SJCRH30 (cell line): ENCODE measurements at regions not wholly inside any gene's neighbourhood (a gene's known extent, or its start where the extent isn't known, plus 50 kb on each side); places are given as distances from the start of the nearest gene placed in this dataset.

Experiments used
- DNase-seq, 2 experiments: peaks; one replicate each; pipeline ENCODE4 v3.0.0-alpha.2; 2015 to 2020
- H3K27ac ChIP-seq: fragments of 250-450 bp; sonication (Bioruptor Pico); 2 replicates; pipeline ENCODE4 v1.5.1; 2020; ENCODE audit warnings: mild to moderate bottlenecking, moderate library complexity
- H3K27me3 ChIP-seq: fragments of 250-450 bp; sonication (Bioruptor Pico); 2 replicates; pipeline ENCODE4 v1.5.1; 2020; ENCODE audit warnings: mild to moderate bottlenecking, moderate library complexity
- H3K36me3 ChIP-seq: fragments of 250-450 bp; sonication (Bioruptor Pico); 2 replicates; pipeline ENCODE4 v1.5.1; 2020; ENCODE audit warnings: mild to moderate bottlenecking, moderate library complexity
- H3K4me1 ChIP-seq: fragments of 250-450 bp; sonication (Bioruptor Pico); 2 replicates; pipeline ENCODE4 v1.5.1; 2020; ENCODE audit warnings: mild to moderate bottlenecking, moderate library complexity
- H3K4me3 ChIP-seq: fragments of 250-450 bp; sonication (Bioruptor Pico); 2 replicates; pipeline ENCODE4 v1.5.1; 2020; ENCODE audit warnings: mild to moderate bottlenecking, moderate library complexity
- H3K9me3 ChIP-seq: fragments of 250-450 bp; sonication (Bioruptor Pico); replicated peaks from 2 replicates; pipeline ENCODE4 v1.5.1; 2020; ENCODE audit warnings: mild to moderate bottlenecking, moderate library complexity

DNA sequence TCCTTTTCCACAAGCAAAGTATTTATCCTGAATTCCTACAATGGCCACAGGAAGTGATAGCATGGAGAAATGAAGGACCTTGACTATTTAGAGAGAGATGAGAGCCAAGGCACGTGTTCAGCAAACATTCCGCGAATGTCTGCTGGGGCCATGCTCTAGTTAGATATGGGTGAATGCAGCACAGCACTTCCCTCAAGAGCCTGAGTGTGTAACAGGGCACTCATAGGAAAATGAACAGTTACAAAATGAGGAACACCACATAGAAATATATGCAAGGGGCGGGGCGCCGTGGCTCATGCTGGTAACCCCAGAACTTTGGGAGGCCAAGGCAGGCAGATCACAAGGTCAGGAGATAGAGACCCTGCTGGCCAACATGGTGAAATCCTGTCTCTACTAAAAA is 406.9 kb downstream of the NR2F2 start:
- Histone ChIP-seq H3K36me3 (no peaks in the 10 kb centered on the region), H3K27me3 (no peaks in the 10 kb centered on the region), H3K27ac (no peak overlapping the region), H3K9me3 (no peaks in the 10 kb centered on the region), H3K4me1 (no peaks in the 10 kb centered on the region), H3K4me3 (no peak overlapping the region)
- no peak for DNase-seq

DNA sequence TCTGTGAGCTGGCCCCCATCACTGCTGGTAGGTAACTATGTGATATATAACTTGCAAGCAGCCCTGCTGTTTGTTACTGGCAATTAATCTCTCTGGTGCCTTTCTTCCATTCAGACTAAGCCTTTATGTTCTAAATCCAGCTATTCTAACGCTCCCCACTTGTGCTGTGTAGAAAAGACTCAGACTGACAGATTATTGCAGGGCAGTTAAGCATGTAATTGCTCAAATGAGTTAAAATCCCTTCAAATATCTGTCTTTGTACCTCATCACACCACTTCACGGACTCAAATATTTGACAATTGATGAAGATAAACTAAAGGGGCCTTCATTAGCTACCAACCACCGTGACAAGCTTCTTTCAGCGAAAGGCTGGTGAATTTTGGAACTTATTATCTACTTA is 416.2 kb downstream of the NR2F2 start:
- Histone ChIP-seq H3K27ac (no peak overlapping the region), H3K4me3 (no peak overlapping the region), H3K27me3 (no peaks in the 10 kb centered on the region), H3K36me3 (no peaks in the 10 kb centered on the region), H3K4me1 (no peaks in the 10 kb centered on the region), H3K9me3 (no peaks in the 10 kb centered on the region)
- DNase-seq: no peak

DNA sequence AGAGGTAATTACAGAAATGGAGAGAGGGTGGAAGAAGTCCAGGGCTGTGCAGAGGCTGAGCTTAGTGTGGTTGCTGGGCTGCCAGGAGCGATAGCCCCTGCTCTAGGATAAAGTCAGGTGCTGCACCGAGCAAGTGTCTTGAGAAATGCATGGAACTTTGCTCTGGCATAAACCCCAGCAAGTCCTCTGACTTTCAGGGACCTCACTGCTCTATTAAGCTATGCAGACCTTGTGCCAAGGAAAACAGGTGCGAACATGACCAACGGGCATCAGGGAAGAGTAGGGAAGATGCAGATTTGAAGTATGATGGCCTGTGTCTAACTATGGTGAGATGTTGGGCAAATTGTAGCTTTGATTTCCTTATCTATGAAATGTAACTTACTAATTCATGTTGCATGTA is 416.8 kb downstream of the NR2F2 start:
- no peak for DNase-seq
- Histone ChIP-seq H3K27ac (no peak overlapping the region), H3K4me3 (no peak overlapping the region), H3K27me3 (no peaks in the 10 kb centered on the region), H3K4me1 (no peaks in the 10 kb centered on the region), H3K9me3 (no peaks in the 10 kb centered on the region), H3K36me3 (no peaks in the 10 kb centered on the region)

DNA sequence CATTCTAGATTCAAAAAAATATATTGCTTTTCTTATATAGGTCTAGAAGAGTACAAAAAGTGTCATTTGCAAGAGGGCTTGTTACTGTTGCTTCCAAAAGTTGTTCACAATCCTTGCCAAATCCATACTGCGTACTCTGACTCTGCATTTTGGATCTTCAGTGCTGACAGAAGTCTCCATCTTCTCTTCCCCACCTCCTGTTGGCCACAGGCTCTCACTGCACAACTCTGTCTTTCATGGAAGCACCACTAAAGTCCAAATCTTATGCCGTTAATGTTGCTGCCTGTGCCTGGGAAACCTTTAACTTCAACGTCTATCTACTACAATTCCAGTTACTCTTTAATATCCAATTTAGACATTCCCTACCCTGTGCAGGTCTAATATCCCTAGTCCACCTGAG is 419.9 kb downstream of the NR2F2 start:
- H3K4me1 ChIP-seq: no peaks in the 10 kb centered on the region
- no peak for DNase-seq
- no peaks in the 10 kb centered on the region for H3K36me3 ChIP-seq
- H3K4me3 ChIP-seq: no peak overlapping the region
- no peaks in the 10 kb centered on the region for H3K9me3 ChIP-seq
- H3K27me3 ChIP-seq: no peaks in the 10 kb centered on the region
- no peak overlapping the region for H3K27ac ChIP-seq

DNA sequence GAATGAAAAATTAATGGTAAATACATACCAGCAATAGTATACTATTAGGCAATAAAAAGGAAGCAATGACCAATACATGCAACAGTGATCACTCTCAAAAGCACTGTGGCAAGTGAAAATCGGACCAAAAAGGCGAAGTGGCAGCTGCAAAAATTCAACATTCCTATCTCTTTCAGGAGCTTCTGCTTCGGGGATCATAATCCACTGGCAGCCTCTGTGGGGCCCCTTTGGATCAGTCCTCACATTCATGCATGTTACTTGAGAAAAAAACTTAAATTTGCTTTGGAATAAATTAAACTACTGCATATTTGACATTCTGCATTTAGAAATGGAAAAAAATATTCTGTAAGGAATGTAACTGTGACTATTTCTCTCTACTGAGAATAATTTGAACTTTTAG is 425.6 kb downstream of the NR2F2 start:
- no peaks in the 10 kb centered on the region for H3K4me1 ChIP-seq
- H3K4me3 ChIP-seq: no peak overlapping the region
- no peaks in the 10 kb centered on the region for H3K36me3 ChIP-seq
- H3K9me3 ChIP-seq: 0 out of 2 replicates have a peak, but pooled peaks cover 2% of the 10 kb centered on the region
- no peaks in the 10 kb centered on the region for H3K27me3 ChIP-seq
- no peak overlapping the region for H3K27ac ChIP-seq
- DNase-seq: peak in 1 of 2 experiments; percentile 11

DNA sequence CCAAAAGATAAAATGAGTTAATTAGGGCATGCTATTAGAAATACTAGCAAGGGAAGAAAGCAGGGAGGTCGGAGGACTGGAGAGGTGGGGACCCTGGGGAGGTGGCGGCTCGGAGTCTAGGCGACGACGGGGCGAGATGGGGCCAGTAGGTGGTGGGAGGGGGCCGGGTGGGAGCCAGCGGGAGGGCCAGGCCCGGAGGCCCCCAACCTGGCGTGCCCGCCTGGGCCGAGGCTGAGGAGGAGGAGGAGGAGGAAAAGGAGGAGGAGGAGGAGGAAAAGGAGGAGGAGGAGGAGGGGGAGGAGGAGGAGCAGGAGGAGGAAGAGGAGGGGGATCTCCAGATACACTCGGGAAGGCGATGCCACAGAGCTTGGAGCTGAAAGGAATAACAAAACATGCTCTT is 426.2 kb downstream of the NR2F2 start:
- H3K36me3 ChIP-seq: no peaks in the 10 kb centered on the region
- no peaks in the 10 kb centered on the region for H3K27me3 ChIP-seq
- no peak overlapping the region for H3K4me3 ChIP-seq
- H3K9me3 ChIP-seq: 0 out of 2 replicates have a peak, but pooled peaks cover 2% of the 10 kb centered on the region
- H3K4me1 ChIP-seq: no peaks in the 10 kb centered on the region
- H3K27ac ChIP-seq: no peak overlapping the region
- DNase-seq: no peak

DNA sequence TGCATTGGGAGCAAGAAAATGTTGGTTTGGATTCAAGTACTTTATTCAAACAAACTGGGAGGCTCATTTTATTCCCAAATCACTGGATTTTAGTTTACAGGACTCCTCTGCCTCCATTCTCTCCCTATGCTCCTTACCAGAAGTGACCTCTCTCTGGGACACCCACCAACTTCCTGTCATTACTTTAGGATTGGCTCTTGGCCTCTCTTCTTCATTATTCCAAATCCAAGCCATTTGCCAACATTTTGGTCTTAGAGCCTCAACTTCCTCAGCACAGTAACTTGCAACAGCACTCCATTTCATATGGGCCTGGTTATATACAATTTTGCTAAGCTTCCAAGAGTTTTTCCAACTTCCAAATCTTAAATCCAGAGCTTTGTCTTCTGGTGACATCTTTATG is 432.1 kb downstream of the NR2F2 start:
- H3K4me1 ChIP-seq: no peaks in the 10 kb centered on the region
- no peaks in the 10 kb centered on the region; the same call in 1 of the 2 replicates for H3K27me3 ChIP-seq
- no peak for DNase-seq
- no peak overlapping the region for H3K4me3 ChIP-seq
- H3K36me3 ChIP-seq: no peaks in the 10 kb centered on the region
- no peak overlapping the region for H3K27ac ChIP-seq
- H3K9me3 ChIP-seq: 0 out of 2 replicates have a peak, but pooled peaks cover 2% of the 10 kb centered on the region

DNA sequence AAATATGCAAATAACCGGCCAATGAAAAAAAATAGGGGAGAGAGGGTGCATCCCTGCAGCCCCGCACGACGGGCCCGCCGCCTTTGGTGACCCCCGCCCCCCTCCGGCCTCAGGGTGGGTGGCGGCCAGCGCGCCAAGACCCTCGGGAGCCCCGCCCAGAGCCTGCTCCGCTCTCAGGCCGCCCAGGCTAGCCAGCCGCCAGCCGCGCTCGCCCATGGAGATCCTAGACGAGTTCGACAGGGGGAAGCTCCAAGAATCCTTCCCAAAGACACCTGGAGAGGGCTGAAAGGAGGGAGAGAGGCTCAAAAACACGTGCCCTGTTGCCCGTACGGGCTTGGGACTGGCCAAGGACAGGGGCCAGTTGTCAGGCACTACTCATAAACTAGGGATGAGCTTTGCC is 434.0 kb downstream of the NR2F2 start:
- Histone ChIP-seq H3K27me3 (no peaks in the 10 kb centered on the region; the same call in 1 of the 2 replicates), H3K27ac (no peak overlapping the region), H3K9me3 (no peaks in the 10 kb centered on the region), H3K4me3 (no peak overlapping the region), H3K36me3 (no peaks in the 10 kb centered on the region), H3K4me1 (no peaks in the 10 kb centered on the region)
- no peak for DNase-seq

DNA sequence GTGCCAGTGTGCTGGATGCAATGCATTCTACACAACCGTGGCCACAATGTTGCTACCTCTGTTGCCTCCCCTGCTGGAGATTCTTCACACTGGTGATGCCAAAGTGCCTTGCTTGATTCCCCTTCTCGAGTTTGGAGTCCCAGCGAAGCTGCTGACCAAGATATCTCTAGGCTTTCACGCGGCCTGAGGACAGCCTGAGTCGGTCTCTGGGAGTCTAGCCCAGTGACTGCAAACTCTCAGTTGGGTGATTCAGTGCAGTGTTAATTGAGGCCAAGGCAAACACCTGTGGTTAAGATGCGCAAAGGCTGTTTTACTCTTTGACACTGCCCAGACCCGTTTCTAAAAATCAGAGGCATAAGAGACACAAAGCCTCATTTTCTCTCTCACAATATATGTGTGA is 434.4 kb downstream of the NR2F2 start:
- no peaks in the 10 kb centered on the region for H3K9me3 ChIP-seq
- H3K27me3 ChIP-seq: no peaks in the 10 kb centered on the region; the same call in 1 of the 2 replicates
- no peaks in the 10 kb centered on the region for H3K4me1 ChIP-seq
- no peaks in the 10 kb centered on the region for H3K36me3 ChIP-seq
- DNase-seq: no peak
- H3K27ac ChIP-seq: no peak overlapping the region
- H3K4me3 ChIP-seq: no peak overlapping the region

DNA sequence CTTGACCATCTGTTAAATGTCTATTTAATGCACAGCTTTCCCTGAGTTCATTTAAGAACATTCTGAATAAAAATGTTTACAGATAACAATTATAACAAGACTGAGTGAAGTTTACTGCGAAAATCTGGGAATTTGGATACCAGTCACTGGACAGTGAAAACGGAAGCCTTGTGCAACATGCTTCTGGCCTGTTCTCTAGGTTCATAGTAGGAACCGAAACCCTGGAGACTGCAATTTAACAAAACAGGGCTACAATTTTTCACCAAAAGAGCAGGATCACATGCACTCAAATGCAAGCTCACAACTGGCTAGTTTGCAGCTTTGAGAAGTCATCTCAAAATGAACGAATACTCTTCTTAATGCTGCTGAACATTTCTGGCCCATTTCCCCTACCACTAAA is 435.9 kb downstream of the NR2F2 start:
- DNase-seq: no peak

DNA sequence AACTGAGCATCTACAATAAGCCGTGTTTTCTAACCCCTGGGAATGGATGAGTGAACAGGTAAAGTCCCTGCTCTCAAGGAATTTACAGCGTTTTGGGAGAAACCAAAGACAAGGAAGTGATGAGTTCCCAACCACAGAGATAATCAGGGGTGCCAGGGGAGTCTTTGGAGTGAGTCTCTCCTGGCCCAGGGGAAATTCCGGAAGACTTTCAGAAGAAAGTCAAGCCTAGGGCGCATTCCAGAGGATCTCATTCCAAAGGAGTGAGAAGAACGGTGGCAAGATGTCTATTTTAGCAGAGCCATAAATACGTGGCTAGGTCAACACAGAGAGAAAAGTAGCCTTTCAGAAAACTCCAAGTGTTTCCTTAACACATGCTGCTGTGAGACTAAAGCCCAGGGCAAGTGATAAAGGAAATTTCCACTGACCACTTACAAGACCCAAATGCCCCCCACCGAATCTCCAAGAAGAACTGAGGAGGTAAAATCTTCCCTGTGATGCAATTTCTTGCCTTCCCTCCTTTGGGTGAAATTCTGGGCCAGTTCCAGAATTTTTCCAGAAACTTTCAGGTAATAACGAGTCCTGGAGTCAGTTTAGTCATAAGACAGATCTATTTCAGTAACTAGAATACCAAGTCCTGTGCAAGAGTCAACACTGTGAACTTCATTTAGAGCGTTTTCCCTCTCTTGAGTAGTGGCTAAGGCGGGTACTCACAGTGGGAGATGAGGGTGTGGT is 437.4 kb downstream of the NR2F2 start:
- DNase-seq: no peak
- H3K4me3 ChIP-seq: no peak overlapping the region
- H3K4me1 ChIP-seq: no peaks in the 10 kb centered on the region
- H3K9me3 ChIP-seq: no peaks in the 10 kb centered on the region
- H3K36me3 ChIP-seq: no peaks in the 10 kb centered on the region
- H3K27me3 ChIP-seq: no peaks in the 10 kb centered on the region; the same call in 1 of the 2 replicates
- no peak overlapping the region for H3K27ac ChIP-seq

More for the DNA sequence above, 435.9 kb downstream of the NR2F2 start:
- Histone ChIP-seq H3K9me3 (no peaks in the 10 kb centered on the region), H3K4me1 (no peaks in the 10 kb centered on the region), H3K4me3 (no peak overlapping the region), H3K27ac (no peak overlapping the region), H3K36me3 (no peaks in the 10 kb centered on the region), H3K27me3 (no peaks in the 10 kb centered on the region; the same call in 1 of the 2 replicates)

DNA sequence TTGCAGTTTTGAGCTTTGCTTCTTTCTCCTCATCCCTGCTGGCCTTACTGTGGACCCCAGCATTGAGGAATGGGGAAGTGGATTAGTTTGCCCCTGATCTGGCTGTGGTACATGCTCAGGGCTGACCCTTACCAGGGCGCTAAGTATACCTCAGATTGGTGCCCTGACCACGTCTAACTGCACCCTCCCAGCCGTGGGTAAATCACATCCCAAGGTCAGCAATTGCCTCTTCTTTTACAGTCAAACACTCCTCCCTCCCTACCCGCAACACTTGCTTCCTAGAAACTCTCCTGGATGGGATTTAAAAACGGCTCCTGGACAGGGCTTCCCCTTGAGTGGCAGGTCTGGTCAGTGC is 437.9 kb downstream of the NR2F2 start:
- Histone ChIP-seq H3K27ac (no peak overlapping the region), H3K9me3 (no peaks in the 10 kb centered on the region), H3K4me3 (no peak overlapping the region), H3K36me3 (no peaks in the 10 kb centered on the region), H3K27me3 (no peaks in the 10 kb centered on the region; the same call in 1 of the 2 replicates), H3K4me1 (no peaks in the 10 kb centered on the region)
- DNase-seq: no peak

DNA sequence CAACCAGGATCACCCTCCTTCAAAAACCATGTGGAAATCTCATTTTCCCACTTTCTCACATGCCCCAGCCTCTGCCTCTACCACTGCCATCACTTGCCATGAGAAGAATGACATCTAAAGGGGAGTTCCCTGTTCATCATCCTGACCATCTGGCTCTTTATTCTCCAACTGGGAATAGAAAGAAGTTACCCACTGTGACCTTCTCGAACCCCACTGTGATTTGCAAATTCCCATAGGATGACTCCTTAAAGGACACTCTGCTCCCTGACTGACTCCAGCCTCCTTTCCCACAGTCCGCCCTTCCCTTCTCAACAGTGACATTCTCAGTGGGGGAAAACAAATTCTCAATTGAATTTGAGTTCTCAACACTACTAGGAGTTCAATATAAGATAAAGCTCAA is 440.5 kb downstream of the NR2F2 start:
- H3K4me3 ChIP-seq: no peak overlapping the region

DNA sequence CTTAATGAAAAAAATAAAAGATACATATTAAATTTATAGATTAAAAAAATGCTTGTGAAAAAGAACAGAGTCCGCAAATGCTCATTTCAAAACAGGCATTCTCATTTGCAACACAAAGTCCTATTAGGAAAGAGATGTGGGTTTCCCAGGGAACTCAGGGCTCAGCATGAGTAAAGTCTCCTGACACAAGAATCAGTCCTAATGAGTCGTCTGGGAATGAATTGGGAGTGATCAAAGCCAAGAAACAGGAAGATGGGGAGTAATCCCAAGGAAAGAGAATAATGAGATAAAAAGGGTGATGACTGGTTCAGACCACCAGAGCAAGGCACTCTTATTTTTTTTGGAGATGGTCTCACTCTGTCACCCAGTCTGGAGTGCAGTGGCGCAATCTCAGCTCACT is 443.7 kb downstream of the NR2F2 start:
- no peak for DNase-seq
- no peaks in the 10 kb centered on the region for H3K4me1 ChIP-seq

More for the DNA sequence above, 440.5 kb downstream of the NR2F2 start:
- DNase-seq: no peak
- Histone ChIP-seq H3K4me1 (no peaks in the 10 kb centered on the region), H3K27ac (no peak overlapping the region), H3K9me3 (no peaks in the 10 kb centered on the region), H3K27me3 (no peaks in the 10 kb centered on the region; the same call in 1 of the 2 replicates), H3K36me3 (no peaks in the 10 kb centered on the region)

DNA sequence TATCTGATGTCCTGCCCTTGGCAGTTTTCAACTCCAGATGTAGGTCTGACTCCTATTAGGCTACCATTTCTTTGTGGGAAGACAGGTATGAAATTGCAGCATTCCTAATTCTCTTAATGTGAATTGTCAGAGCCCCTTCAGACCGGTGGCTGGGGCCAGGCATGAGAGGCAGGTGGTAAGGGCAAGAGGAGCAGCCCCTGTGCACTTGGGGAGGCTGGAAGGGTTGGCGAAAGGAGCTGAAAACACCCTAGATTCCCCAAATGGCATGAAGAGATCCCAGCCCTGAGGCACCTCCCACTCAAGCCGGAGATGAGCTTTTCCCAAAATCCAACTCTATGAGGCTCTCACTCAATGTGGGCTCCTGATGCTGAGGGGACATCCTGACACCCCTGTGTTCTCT is 453.2 kb downstream of the NR2F2 start:
- H3K36me3 ChIP-seq: no peaks in the 10 kb centered on the region
- no peak overlapping the region for H3K4me3 ChIP-seq
- no peaks in the 10 kb centered on the region for H3K4me1 ChIP-seq
- DNase-seq: no peak
- no peaks in the 10 kb centered on the region for H3K9me3 ChIP-seq
- no peak overlapping the region for H3K27ac ChIP-seq
- H3K27me3 ChIP-seq: no peaks in the 10 kb centered on the region

More for the DNA sequence above, 443.7 kb downstream of the NR2F2 start:
- Histone ChIP-seq H3K9me3 (no peaks in the 10 kb centered on the region), H3K27ac (no peak overlapping the region), H3K27me3 (no peaks in the 10 kb centered on the region), H3K36me3 (no peaks in the 10 kb centered on the region), H3K4me3 (no peak overlapping the region)

DNA sequence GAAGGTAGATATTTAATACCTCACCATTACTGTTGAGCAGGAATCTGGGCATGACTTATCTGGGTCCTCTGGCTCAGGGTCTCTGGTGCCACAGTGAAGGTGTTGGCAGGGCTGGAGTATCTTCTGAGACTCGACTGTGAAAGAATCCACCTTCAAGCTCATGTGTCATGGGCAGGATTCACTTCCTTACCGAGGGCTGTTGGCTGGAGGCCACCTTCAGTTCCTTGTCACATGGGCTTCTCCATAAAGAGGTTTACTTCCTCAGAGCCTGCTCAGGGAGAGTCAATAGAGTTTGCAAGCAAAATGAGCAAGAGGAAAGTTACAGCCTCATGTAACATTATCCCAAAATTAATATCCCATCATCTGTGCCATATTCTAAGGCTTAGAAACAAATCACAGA is 459.5 kb downstream of the NR2F2 start:
- Histone ChIP-seq H3K36me3 (no peaks in the 10 kb centered on the region), H3K4me3 (no peak overlapping the region), H3K27ac (no peak overlapping the region), H3K27me3 (no peaks in the 10 kb centered on the region), H3K9me3 (no peaks in the 10 kb centered on the region), H3K4me1 (no peaks in the 10 kb centered on the region)
- peak in 1 of 2 experiments; percentile 4 for DNase-seq
